Activated CD4-positive, alpha-beta T cell treated with anti-CD3 and anti-CD28 coated beads, Interleukin-2, amount 10 ng/mL, durations not matched to agents 24 days and 14 days (primary cell): ENCODE measurements at regions not wholly inside any gene's neighbourhood (a gene's known extent, or its start where the extent isn't known, plus 50 kb on each side); places are given as distances from the start of the nearest gene placed in this dataset.

Experiments used
- DNase-seq: peaks from one replicate; pipeline ENCODE4 v3.0.0; 2022
- H3K27ac Mint-ChIP-seq: one replicate; pipeline ENCODE4 v1.8.0; 2022; ENCODE audit warnings: mild to moderate bottlenecking, mixed read lengths
- H3K27me3 Mint-ChIP-seq: one replicate; pipeline ENCODE4 v1.8.0; 2022; ENCODE audit warnings: mixed read lengths
- H3K36me3 Mint-ChIP-seq: one replicate; pipeline ENCODE4 v1.8.0; 2022; ENCODE audit warnings: low read depth, mild to moderate bottlenecking, mixed read lengths
- H3K4me1 Mint-ChIP-seq: one replicate; pipeline ENCODE4 v1.8.0; 2021; ENCODE audit warnings: mixed read lengths
- H3K4me3 Mint-ChIP-seq: one replicate; pipeline ENCODE4 v1.8.0; 2022; ENCODE audit warnings: mild to moderate bottlenecking, moderate library complexity, mixed read lengths
- H3K9me3 Mint-ChIP-seq: one replicate; pipeline ENCODE4 v1.8.0; 2021; ENCODE audit warnings: mixed read lengths
- intact Hi-C: fragments of 100-400 bp; cut with micrococcal nuclease; formaldehyde crosslinking; loops from one replicate; pipeline ENCODE4 v1.15.1; 2023

GRCh38 chr13:107284173-107284572 lies 716.2 kb upstream of the ARGLU1 start:
- Mint-ChIP-seq H3K27me3 (no peaks in the 10 kb centered on the region), H3K36me3 (no peaks in the 10 kb centered on the region), H3K4me3 (no peak overlapping the region), H3K9me3 (peaks cover 8% of the 10 kb centered on the region), H3K27ac (no peak overlapping the region), H3K4me1 (no peaks in the 10 kb centered on the region)
- DNase-seq = no peak
- intact Hi-C loops = no loop called here

GRCh38 chr13:107277911-107278310 lies 710.0 kb upstream of the ARGLU1 start:
- Mint-ChIP-seq H3K27ac (no peak overlapping the region), H3K4me3 (no peak overlapping the region), H3K4me1 (no peaks in the 10 kb centered on the region), H3K27me3 (no peaks in the 10 kb centered on the region), H3K36me3 (no peaks in the 10 kb centered on the region), H3K9me3 (peaks cover 10% of the 10 kb centered on the region)
- intact Hi-C loops = no loop called here
- DNase-seq = no peak

- peaks cover 10% of the 10 kb centered on the region for H3K9me3 Mint-ChIP-seq
- H3K36me3 Mint-ChIP-seq = no peaks in the 10 kb centered on the region
- H3K27me3 Mint-ChIP-seq = no peaks in the 10 kb centered on the region
Observed at GRCh38 chr13:107276936-107277335, 709.0 kb upstream of the ARGLU1 start.

GRCh38 chr13:107275945-107276614 lies 708.1 kb upstream of the ARGLU1 start:
- Mint-ChIP-seq H3K4me3 (no peak overlapping the region), H3K4me1 (no peaks in the 10 kb centered on the region), H3K36me3 (no peaks in the 10 kb centered on the region), H3K9me3 (peaks cover 9% of the 10 kb centered on the region), H3K27ac (no peak overlapping the region), H3K27me3 (no peaks in the 10 kb centered on the region)
- DNase-seq = no peak
- intact Hi-C loops = no loop called here

More at GRCh38 chr13:107276936-107277335, 709.0 kb upstream of the ARGLU1 start:
- DNase-seq = no peak
- intact Hi-C loops = no loop called here
- Mint-ChIP-seq H3K27ac (no peak overlapping the region), H3K4me1 (no peaks in the 10 kb centered on the region), H3K4me3 (no peak overlapping the region)

- Mint-ChIP-seq H3K4me1 (no peaks in the 10 kb centered on the region), H3K36me3 (no peaks in the 10 kb centered on the region), H3K27me3 (no peaks in the 10 kb centered on the region), H3K27ac (no peak overlapping the region), H3K9me3 (peaks cover 8% of the 10 kb centered on the region), H3K4me3 (no peak overlapping the region)
- no peak for DNase-seq
- intact Hi-C loops = no loop called here
Observed at GRCh38 chr13:107275312-107275711, 707.4 kb upstream of the ARGLU1 start.

GRCh38 chr13:107271227-107271626 lies 703.3 kb upstream of the ARGLU1 start:
- Mint-ChIP-seq H3K27me3 (no peaks in the 10 kb centered on the region), H3K4me3 (no peak overlapping the region), H3K36me3 (no peaks in the 10 kb centered on the region), H3K9me3 (peaks cover 6% of the 10 kb centered on the region), H3K27ac (no peak overlapping the region), H3K4me1 (no peaks in the 10 kb centered on the region)
- DNase-seq = no peak
- intact Hi-C loops = no loop called here

- H3K9me3 Mint-ChIP-seq = peaks cover 3% of the 10 kb centered on the region
- no peak for DNase-seq
- H3K4me1 Mint-ChIP-seq = no peaks in the 10 kb centered on the region
- H3K4me3 Mint-ChIP-seq = no peak overlapping the region
- H3K36me3 Mint-ChIP-seq = no peaks in the 10 kb centered on the region
- intact Hi-C loops = no loop called here
- H3K27ac Mint-ChIP-seq = no peak overlapping the region
- H3K27me3 Mint-ChIP-seq = no peaks in the 10 kb centered on the region
Observed at GRCh38 chr13:107266657-107267056, 698.7 kb upstream of the ARGLU1 start.

- no peaks in the 10 kb centered on the region for H3K4me1 Mint-ChIP-seq
- no peaks in the 10 kb centered on the region for H3K27me3 Mint-ChIP-seq
- H3K9me3 Mint-ChIP-seq = no peaks in the 10 kb centered on the region
- no peak overlapping the region for H3K27ac Mint-ChIP-seq
- H3K4me3 Mint-ChIP-seq = no peak overlapping the region
- intact Hi-C loops = no loop called here
- no peak for DNase-seq
- H3K36me3 Mint-ChIP-seq = no peaks in the 10 kb centered on the region
Observed at GRCh38 chr13:107258599-107259187, 690.8 kb upstream of the ARGLU1 start.

- Mint-ChIP-seq H3K4me1 (no peaks in the 10 kb centered on the region), H3K36me3 (no peaks in the 10 kb centered on the region), H3K27ac (no peak overlapping the region), H3K27me3 (no peaks in the 10 kb centered on the region), H3K9me3 (no peaks in the 10 kb centered on the region), H3K4me3 (no peak overlapping the region)
- intact Hi-C loops = no loop called here
- DNase-seq = no peak
Observed at GRCh38 chr13:107254392-107254791, 686.5 kb upstream of the ARGLU1 start.

GRCh38 chr13:107252428-107252827 lies 684.5 kb upstream of the ARGLU1 start:
- H3K4me3 Mint-ChIP-seq = no peak overlapping the region
- H3K4me1 Mint-ChIP-seq = no peaks in the 10 kb centered on the region
- no peaks in the 10 kb centered on the region for H3K36me3 Mint-ChIP-seq
- no peak overlapping the region for H3K27ac Mint-ChIP-seq
- no peak for DNase-seq
- H3K27me3 Mint-ChIP-seq = no peaks in the 10 kb centered on the region
- intact Hi-C loops = no loop called here
- H3K9me3 Mint-ChIP-seq = no peaks in the 10 kb centered on the region

GRCh38 chr13:107252021-107252420 lies 684.1 kb upstream of the ARGLU1 start:
- Mint-ChIP-seq H3K9me3 (no peaks in the 10 kb centered on the region), H3K36me3 (no peaks in the 10 kb centered on the region), H3K27me3 (no peaks in the 10 kb centered on the region), H3K4me1 (no peaks in the 10 kb centered on the region), H3K4me3 (no peak overlapping the region), H3K27ac (no peak overlapping the region)
- no peak for DNase-seq
- intact Hi-C loops = no loop called here

- H3K27ac Mint-ChIP-seq = no peak overlapping the region
- H3K9me3 Mint-ChIP-seq = no peaks in the 10 kb centered on the region
- H3K27me3 Mint-ChIP-seq = no peaks in the 10 kb centered on the region
- no peak for DNase-seq
- intact Hi-C loops = no loop called here
- no peaks in the 10 kb centered on the region for H3K36me3 Mint-ChIP-seq
- no peak overlapping the region for H3K4me3 Mint-ChIP-seq
- H3K4me1 Mint-ChIP-seq = no peaks in the 10 kb centered on the region
Observed at GRCh38 chr13:107251341-107251740, 683.4 kb upstream of the ARGLU1 start.

- Mint-ChIP-seq H3K4me1 (no peaks in the 10 kb centered on the region), H3K9me3 (no peaks in the 10 kb centered on the region), H3K27ac (no peak overlapping the region), H3K27me3 (no peaks in the 10 kb centered on the region), H3K36me3 (no peaks in the 10 kb centered on the region), H3K4me3 (no peak overlapping the region)
- DNase-seq = no peak
- intact Hi-C loops = no loop called here
Observed at GRCh38 chr13:107250628-107251027, 682.7 kb upstream of the ARGLU1 start.

- H3K9me3 Mint-ChIP-seq = peaks cover 3% of the 10 kb centered on the region
- intact Hi-C loops = no loop called here
Observed at GRCh38 chr13:107244241-107244640, 676.3 kb upstream of the ARGLU1 start.

GRCh38 chr13:107242138-107242537 lies 674.2 kb upstream of the ARGLU1 start:
- Mint-ChIP-seq H3K27ac (no peak overlapping the region), H3K27me3 (no peaks in the 10 kb centered on the region), H3K4me3 (no peak overlapping the region), H3K4me1 (no peaks in the 10 kb centered on the region), H3K9me3 (peaks cover 3% of the 10 kb centered on the region), H3K36me3 (no peaks in the 10 kb centered on the region)
- DNase-seq = no peak
- intact Hi-C loops = no loop called here

More at GRCh38 chr13:107244241-107244640, 676.3 kb upstream of the ARGLU1 start:
- Mint-ChIP-seq H3K4me3 (no peak overlapping the region), H3K4me1 (no peaks in the 10 kb centered on the region), H3K36me3 (no peaks in the 10 kb centered on the region), H3K27ac (no peak overlapping the region), H3K27me3 (no peaks in the 10 kb centered on the region)
- DNase-seq = no peak
